ENCODE measurements at regions not wholly inside any gene's neighbourhood (a gene's known extent, or its start where the extent isn't known, plus 50 kb on each side); places are given as distances from the start of the nearest gene placed in this dataset.

DNA sequence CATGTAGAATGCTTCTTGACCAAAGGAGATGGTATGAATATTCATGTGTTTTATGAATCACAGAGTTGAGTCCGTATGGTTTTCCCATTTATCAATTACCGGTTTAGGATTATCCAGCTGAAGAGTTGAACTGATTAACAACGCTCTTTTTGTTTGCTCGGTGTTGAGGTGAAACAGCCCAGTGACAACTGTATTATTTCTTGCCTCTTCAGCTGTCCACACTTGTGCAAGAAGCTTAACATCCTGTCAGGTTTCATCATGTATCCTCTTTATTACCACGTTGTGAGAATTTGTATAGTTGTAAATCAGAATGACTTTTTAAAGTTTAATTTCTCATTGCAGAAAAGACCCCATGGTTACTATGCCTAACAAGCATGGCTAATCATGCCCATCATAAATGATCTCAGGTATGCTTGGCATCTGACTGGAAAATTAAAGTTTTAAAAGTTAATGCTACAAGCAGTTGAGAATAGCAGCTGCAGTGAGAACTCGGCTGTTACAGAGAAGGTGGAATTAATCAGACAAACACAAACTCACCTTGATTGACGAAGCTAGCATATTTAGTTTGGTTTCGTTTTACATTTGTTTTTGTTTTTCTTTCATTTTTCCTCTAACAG lies 563.2 kb upstream of the ADGRL2 start:
- no peak for TF ChIP-seq POLR2A (IDR thresholded peaks at IDR 0.05; ENCODE audit: low read depth)
- TF ChIP-seq, protein P1, sequence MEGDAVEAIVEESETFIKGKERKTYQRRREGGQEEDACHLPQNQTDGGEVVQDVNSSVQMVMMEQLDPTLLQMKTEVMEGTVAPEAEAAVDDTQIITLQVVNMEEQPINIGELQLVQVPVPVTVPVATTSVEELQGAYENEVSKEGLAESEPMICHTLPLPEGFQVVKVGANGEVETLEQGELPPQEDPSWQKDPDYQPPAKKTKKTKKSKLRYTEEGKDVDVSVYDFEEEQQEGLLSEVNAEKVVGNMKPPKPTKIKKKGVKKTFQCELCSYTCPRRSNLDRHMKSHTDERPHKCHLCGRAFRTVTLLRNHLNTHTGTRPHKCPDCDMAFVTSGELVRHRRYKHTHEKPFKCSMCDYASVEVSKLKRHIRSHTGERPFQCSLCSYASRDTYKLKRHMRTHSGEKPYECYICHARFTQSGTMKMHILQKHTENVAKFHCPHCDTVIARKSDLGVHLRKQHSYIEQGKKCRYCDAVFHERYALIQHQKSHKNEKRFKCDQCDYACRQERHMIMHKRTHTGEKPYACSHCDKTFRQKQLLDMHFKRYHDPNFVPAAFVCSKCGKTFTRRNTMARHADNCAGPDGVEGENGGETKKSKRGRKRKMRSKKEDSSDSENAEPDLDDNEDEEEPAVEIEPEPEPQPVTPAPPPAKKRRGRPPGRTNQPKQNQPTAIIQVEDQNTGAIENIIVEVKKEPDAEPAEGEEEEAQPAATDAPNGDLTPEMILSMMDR (IDR thresholded peaks at IDR 0.05), result no peak
